Activated T-helper 17 cell treated with anti-CD3 and anti-CD28 coated beads, Interleukin-2, amount 50 U/mL, for 72 hours (primary cell): ENCODE measurements at regions not wholly inside any gene's neighbourhood (a gene's known extent, or its start where the extent isn't known, plus 50 kb on each side); places are given as distances from the start of the nearest gene placed in this dataset.

Source experiments
- ATAC-seq: fragments of 150-1000 bp; cut with Tn5 transposase; replicated peaks from 2 replicates; pipeline ENCODE4 v1.10.0; 2021; ENCODE audit warnings: mild to moderate bottlenecking, moderate library complexity
- H3K27ac Mint-ChIP-seq: one replicate; pipeline ENCODE4 v1.8.0; 2022; ENCODE audit warnings: mixed read lengths
- H3K27me3 Mint-ChIP-seq: one replicate; pipeline ENCODE4 v1.8.0; 2022; ENCODE audit warnings: mixed read lengths
- H3K36me3 Mint-ChIP-seq: one replicate; pipeline ENCODE4 v1.8.0; 2022; ENCODE audit warnings: low read depth, mild to moderate bottlenecking, mixed read lengths
- H3K4me1 Mint-ChIP-seq: one replicate; pipeline ENCODE4 v1.8.0; 2022; ENCODE audit warnings: mixed read lengths
- H3K4me3 Mint-ChIP-seq: one replicate; pipeline ENCODE4 v1.8.0; 2022; ENCODE audit warnings: mild to moderate bottlenecking, mixed read lengths
- H3K9me3 Mint-ChIP-seq: one replicate; pipeline ENCODE4 v1.8.0; 2022; ENCODE audit warnings: mixed read lengths

DNA sequence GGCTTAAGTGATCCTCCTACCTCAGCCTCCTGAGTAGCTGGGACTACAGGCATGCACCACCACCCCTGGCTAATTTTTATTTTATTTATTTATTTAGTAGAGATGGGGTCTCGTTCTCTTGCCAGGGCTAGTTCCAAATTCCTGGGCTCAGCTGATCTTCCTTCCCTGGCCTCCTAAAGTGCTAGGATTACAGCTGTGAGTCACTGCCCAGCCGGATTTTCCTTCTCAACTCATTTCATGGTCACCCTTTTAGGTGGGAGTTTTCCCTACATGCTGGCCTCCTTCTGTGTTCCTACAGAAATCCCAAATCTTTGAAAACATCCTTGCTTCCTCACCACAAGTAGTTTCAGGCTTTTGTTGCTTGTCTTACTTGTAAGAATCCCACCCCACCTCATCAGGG, 102.1 kb upstream of the SIAH1 start:
- ATAC-seq: no peak

DNA sequence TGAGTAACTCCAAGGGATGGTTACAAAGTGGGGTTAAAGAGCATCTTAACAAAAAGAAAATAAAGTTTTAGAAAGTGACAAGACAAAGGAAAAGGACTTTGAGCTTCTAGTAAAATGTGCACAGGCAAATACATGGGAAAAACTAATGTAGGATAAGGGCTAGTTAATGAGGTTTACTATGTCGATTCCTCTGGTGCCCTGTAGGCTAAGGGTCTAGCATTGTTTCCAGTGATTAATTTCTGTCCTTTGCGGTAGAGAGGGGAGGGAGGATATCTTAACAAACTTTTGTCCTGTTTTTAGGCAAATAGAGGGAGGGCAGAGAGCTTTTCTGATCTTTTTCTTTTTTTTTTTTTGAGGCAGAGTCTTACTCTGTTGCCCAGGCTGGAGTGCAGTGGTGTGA, 96.6 kb upstream of the SIAH1 start:
- no peak overlapping the region for H3K27ac Mint-ChIP-seq
- H3K36me3 Mint-ChIP-seq: no peaks in the 10 kb centered on the region
- peaks cover 7% of the 10 kb centered on the region for H3K27me3 Mint-ChIP-seq
- ATAC-seq: no peak
- H3K9me3 Mint-ChIP-seq: peaks cover 4% of the 10 kb centered on the region
- no peaks in the 10 kb centered on the region for H3K4me1 Mint-ChIP-seq
- H3K4me3 Mint-ChIP-seq: no peak overlapping the region

More for the DNA sequence above, 102.1 kb upstream of the SIAH1 start:
- H3K9me3 Mint-ChIP-seq: no peaks in the 10 kb centered on the region
- H3K36me3 Mint-ChIP-seq: no peaks in the 10 kb centered on the region
- peaks cover 15% of the 10 kb centered on the region for H3K27me3 Mint-ChIP-seq
- H3K27ac Mint-ChIP-seq: no peak overlapping the region
- no peak overlapping the region for H3K4me3 Mint-ChIP-seq
- H3K4me1 Mint-ChIP-seq: no peaks in the 10 kb centered on the region

DNA sequence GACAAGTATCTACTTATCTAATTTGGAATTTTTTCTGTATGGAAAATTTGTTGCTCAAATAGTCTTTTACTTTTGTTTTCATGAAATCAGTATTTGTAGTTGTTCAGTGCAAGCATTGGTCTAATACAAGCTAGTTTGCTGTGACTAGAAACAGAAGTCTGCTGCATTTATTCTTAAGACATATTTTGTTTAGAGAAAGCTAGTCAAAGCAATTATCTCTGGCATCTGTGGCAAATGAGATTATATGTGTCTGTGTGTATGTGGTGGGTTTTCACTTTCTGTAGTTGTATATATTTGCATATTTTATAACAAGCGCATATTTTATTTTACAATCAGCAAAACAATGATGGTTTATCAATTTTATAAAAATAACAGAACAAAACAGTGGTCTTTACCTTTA, 96.0 kb upstream of the SIAH1 start:
- H3K4me3 Mint-ChIP-seq: no peak overlapping the region
- H3K27me3 Mint-ChIP-seq: peaks cover 7% of the 10 kb centered on the region
- no peak overlapping the region for H3K27ac Mint-ChIP-seq
- H3K9me3 Mint-ChIP-seq: peaks cover 4% of the 10 kb centered on the region
- ATAC-seq: no peak
- no peaks in the 10 kb centered on the region for H3K36me3 Mint-ChIP-seq
- no peaks in the 10 kb centered on the region for H3K4me1 Mint-ChIP-seq

DNA sequence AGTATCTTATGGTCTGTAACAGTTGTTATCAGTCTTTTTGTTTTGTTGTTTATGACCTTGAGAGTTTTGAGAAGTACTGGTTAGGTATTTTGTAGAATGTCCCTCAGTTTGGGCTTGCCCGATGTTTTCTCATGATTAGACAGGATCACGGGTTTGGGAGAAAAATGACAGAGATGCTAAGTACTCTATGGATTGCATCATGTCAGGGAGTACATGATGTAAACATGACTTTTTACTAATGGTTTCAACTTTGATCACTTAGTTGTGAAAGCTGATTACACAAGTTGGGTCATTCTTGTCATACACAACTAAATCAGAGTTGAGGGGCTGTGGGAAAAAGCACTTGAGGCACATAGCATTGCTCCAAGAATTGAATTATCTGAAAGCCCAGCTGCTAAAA, 94.7 kb upstream of the SIAH1 start:
- no peak overlapping the region for H3K27ac Mint-ChIP-seq
- peak; percentile 9 for ATAC-seq
- peaks cover 7% of the 10 kb centered on the region for H3K27me3 Mint-ChIP-seq
- no peaks in the 10 kb centered on the region for H3K4me1 Mint-ChIP-seq
- no peak overlapping the region for H3K4me3 Mint-ChIP-seq
- peaks cover 7% of the 10 kb centered on the region for H3K9me3 Mint-ChIP-seq
- no peaks in the 10 kb centered on the region for H3K36me3 Mint-ChIP-seq

DNA sequence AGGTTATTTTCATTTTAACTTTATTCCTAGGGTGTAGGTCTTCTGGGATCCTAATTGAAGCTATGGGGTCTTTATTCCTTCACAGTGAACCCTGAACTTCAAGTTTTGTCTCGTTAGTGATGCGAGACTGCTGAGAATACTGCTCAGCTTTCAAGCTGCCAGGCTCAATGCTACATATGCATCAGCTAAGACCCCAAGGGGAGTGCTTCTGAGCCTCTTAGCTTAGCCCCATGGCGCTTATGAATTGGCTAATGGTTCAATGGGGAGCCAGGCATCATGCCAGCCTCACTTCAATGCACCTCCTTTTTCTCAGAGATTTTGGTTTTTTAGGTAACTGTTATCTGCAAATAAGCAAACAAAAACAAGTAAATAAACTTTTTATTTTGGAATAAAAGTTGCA, 94.1 kb upstream of the SIAH1 start:
- H3K9me3 Mint-ChIP-seq: peaks cover 7% of the 10 kb centered on the region
- no peaks in the 10 kb centered on the region for H3K36me3 Mint-ChIP-seq
- H3K27me3 Mint-ChIP-seq: peaks cover 7% of the 10 kb centered on the region
- no peak overlapping the region for H3K27ac Mint-ChIP-seq
- no peak for ATAC-seq
- no peaks in the 10 kb centered on the region for H3K4me1 Mint-ChIP-seq
- H3K4me3 Mint-ChIP-seq: no peak overlapping the region

DNA sequence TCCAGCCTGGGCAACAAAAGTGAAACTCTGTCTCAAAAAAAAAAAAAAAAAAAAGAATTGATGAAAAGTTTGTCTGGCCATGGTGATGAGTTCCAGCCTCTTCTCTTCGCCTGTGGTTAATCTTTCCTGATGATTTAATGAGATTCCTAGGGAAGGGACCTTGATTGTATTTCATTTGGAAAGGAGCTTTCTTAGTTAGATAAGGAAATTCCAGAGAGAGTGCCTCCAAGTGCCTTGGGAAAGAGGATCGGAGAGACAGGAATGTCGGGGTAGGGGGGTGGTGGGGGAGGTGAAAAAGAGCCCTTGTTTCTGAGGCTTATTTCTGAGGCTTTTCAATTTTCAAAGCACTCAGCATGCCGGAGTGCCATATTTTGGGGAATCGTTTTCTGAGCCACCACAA, 93.2 kb upstream of the SIAH1 start:
- peaks cover 7% of the 10 kb centered on the region for H3K27me3 Mint-ChIP-seq
- H3K27ac Mint-ChIP-seq: no peak overlapping the region
- H3K4me1 Mint-ChIP-seq: no peaks in the 10 kb centered on the region
- peaks cover 7% of the 10 kb centered on the region for H3K9me3 Mint-ChIP-seq
- no peak for ATAC-seq
- H3K36me3 Mint-ChIP-seq: no peaks in the 10 kb centered on the region
- H3K4me3 Mint-ChIP-seq: no peak overlapping the region

DNA sequence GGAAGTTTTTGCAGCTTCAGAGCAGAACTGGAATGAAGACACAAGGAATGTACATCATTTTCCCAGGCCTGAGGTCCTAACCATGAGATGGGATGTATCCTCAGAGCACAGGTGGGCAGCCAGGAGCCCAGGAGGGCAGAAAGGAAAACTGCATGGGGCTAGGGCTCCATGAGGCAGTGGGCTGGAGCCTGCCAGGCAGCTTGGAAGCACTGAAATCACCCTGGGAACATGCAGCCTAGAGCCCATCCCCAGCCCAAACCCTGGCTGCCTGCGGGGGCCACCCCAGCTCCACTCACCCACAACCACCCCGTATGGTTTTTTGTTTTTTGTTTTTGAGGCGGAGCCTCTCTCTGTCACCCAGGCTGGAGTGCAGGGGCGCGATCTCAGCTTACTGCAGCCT, 86.2 kb upstream of the SIAH1 start:
- peaks cover 3% of the 10 kb centered on the region for H3K9me3 Mint-ChIP-seq
- no peak overlapping the region for H3K4me3 Mint-ChIP-seq
- H3K4me1 Mint-ChIP-seq: no peaks in the 10 kb centered on the region
- H3K27me3 Mint-ChIP-seq: peaks cover 3% of the 10 kb centered on the region
- no peaks in the 10 kb centered on the region for H3K36me3 Mint-ChIP-seq
- no peak for ATAC-seq
- no peak overlapping the region for H3K27ac Mint-ChIP-seq

DNA sequence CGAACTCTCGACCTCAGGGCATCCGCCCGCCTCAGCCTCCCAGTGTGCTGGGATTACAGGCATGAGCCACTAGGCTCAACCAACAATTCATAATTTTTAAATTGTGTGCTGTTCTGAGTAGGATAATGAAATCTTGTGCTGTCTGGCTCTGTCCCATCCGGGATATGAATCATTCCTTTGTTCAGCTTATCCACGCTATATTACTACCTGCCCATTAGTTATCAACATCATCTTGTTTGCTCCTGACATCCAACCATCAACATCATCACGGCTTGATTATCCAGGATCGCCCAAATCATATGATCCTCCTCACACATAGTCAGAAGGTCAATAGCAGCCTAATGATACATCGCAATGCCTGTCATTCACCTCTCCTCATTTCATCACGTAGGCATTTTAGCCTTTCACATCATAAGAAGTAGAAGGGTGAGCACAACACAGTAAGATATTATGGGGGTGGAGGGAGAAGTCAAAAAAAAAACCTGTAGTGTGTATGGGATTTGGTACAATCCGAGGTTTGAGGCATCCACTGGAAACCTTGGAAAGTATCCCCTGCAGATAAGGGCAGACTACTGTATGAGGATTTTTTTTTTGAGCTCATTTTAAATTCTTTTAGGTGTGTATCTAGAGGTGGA, 77.0 kb upstream of the SIAH1 start:
- Mint-ChIP-seq H3K9me3 (peaks cover 10% of the 10 kb centered on the region), H3K4me1 (peaks cover 7% of the 10 kb centered on the region), H3K27me3 (peaks cover 17% of the 10 kb centered on the region), H3K4me3 (no peak overlapping the region), H3K27ac (no peak overlapping the region), H3K36me3 (no peaks in the 10 kb centered on the region)
- no peak for ATAC-seq

DNA sequence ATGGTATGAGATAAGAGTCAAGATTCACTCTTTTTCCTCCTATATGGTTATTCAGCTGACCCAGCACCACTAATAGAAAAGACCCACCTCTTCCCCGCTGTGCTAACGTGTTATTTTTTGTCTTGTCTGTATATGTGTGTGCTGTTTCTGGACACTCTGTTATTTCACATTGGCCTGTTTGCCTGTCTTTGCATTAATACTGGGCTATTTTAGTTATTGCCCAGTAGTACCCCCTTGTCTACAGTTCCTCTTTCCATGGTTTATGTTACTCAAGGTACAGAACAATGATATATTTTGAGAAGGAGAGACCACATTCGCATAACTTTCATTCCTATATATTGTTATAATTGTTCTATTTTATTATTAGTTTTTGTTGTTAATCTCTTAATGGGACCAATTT, 74.0 kb upstream of the SIAH1 start:
- no peak for ATAC-seq
- H3K27ac Mint-ChIP-seq: no peak overlapping the region
- no peak overlapping the region for H3K4me3 Mint-ChIP-seq
- H3K9me3 Mint-ChIP-seq: peaks cover 6% of the 10 kb centered on the region
- no peaks in the 10 kb centered on the region for H3K36me3 Mint-ChIP-seq
- peaks cover 7% of the 10 kb centered on the region for H3K4me1 Mint-ChIP-seq
- peaks cover 20% of the 10 kb centered on the region for H3K27me3 Mint-ChIP-seq

DNA sequence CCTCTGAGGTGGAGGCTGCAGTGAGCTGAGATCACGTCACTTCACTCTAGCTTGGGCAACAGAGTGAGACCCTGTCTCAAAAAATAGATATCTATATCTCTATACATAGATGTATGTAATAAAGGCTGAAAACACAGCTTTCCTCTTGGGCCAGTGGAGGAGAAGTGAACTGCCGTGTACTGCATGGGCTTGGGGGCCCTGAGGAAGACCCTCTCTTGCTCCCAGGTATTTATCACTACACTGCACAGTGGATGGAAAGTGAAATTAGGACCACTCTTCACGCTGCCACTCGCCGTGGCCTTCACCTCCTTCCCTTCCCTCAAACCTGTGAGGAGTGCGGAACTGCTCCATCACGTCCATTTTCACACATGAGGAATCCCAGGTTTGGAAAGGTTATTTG, 68.8 kb upstream of the SIAH1 start:
- peaks cover 4% of the 10 kb centered on the region for H3K4me1 Mint-ChIP-seq
- no peaks in the 10 kb centered on the region for H3K9me3 Mint-ChIP-seq
- H3K4me3 Mint-ChIP-seq: no peak overlapping the region
- no peak overlapping the region for H3K27ac Mint-ChIP-seq
- H3K27me3 Mint-ChIP-seq: peaks cover 3% of the 10 kb centered on the region
- ATAC-seq: no peak
- no peaks in the 10 kb centered on the region for H3K36me3 Mint-ChIP-seq

DNA sequence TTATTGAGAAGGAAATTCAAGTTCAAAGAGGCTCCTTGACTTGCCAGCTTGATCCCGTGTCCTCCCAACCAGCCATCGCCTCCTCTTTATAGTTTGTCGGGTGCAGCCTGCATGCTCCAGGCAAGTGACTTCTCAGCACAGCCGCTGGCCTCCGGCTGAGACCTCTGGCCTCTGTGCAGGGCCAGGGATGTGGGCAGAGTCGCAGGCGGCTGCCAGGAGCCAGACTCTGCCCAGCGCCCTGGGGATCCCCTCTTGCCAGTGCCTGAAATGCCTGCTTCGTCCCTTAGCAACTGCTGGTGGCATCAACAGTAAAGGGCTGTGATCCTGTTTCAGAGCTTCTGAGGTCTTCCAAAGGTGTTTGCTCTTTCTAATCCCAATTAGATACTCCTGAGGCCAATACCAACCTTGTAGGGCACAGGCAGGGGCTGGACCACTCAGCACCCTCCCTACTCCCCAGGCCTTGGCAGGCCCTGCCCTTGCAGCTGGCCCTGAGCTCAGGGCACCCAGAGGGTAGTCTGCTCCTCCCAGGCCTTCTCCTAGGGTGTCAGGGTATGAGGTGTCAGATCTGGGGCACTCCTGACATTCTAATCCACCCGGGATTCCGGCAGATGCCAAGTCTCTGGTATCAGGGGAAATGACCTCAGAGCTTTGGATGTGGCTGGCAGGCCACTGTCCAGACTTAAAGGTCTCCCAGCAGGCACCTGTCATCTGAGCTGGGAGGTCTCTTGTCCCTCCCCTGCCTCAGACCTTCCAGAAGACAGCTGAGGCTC, 68.0 kb upstream of the SIAH1 start:
- Mint-ChIP-seq H3K27ac (no peak overlapping the region), H3K4me3 (no peak overlapping the region), H3K27me3 (peaks cover 3% of the 10 kb centered on the region), H3K4me1 (no peaks in the 10 kb centered on the region), H3K9me3 (no peaks in the 10 kb centered on the region), H3K36me3 (no peaks in the 10 kb centered on the region)
- ATAC-seq: no peak

DNA sequence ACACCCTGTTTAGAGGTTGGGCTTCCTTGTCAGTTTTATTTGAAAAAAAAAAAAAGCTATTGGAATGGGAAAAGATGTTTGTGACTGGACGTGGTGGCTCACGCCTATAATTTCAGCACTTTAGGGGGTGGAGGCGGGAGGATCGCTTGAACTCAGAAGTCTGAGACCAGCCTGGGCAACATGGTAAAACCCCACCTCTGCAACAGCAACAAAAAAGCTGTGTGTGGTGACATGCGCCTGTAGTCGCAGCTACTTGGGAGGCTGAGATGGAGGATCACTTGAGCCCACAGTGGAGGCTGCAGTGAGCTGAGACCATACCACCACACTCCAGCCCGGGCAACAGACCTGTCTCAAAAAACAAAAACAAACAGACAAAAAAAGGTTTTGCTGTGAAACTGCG, 66.1 kb upstream of the SIAH1 start:
- ATAC-seq: no peak
- no peaks in the 10 kb centered on the region for H3K4me1 Mint-ChIP-seq
- no peaks in the 10 kb centered on the region for H3K36me3 Mint-ChIP-seq
- H3K27me3 Mint-ChIP-seq: peaks cover 3% of the 10 kb centered on the region
- no peak overlapping the region for H3K27ac Mint-ChIP-seq
- no peak overlapping the region for H3K4me3 Mint-ChIP-seq
- H3K9me3 Mint-ChIP-seq: no peaks in the 10 kb centered on the region

DNA sequence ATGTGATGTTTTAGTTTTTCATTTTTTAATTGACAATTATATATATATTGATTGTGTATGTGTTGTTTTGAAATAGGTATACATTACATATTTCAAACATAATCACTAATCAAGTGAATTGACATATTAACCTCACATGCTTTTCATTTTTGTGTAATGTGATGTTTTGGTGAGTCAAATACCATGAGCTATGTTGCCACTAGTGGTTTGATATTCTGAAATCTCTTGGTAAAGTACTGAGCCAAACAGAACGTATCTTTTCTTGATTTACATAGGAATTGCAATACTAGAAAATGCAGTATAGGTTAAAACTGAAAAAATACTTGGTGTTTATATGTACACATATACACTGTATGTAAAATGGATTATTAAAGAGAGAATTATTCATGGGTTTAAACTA, 65.2 kb upstream of the SIAH1 start:
- Mint-ChIP-seq H3K27ac (no peak overlapping the region), H3K4me1 (no peaks in the 10 kb centered on the region), H3K9me3 (no peaks in the 10 kb centered on the region), H3K4me3 (no peak overlapping the region), H3K27me3 (peaks cover 3% of the 10 kb centered on the region), H3K36me3 (no peaks in the 10 kb centered on the region)
- no peak for ATAC-seq

DNA sequence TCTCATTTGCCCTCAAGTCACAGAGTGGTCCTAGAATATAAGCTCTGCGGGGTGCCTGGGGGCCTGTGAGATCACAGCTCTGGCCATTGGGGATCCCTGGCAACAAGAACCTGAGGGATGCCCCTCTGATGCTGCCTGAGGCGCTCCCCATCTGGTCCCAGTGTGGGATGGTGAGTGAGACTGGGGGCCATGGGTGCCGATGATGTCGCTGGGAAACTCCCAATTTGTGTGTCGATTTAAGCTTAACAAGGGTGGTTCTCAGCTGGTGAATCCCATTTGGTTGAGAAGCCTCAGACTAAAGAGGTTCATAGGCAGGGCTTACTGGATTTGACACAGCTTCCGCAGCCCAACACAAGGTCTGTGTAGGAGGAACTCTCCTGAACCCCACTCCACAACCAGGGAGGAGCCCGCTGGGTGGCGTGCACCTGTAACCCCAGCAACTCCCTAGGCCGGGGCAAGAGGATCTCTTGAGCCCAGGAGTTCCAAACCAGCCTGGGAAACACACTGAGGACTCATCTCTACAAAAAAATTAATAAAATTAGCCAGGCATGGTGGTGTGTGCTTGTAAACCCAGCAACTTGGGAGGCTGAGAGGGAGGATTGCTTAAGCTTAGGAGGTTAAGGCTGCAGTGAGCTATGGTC, 63.7 kb upstream of the SIAH1 start:
- no peak overlapping the region for H3K27ac Mint-ChIP-seq
- ATAC-seq: no peak
- no peak overlapping the region for H3K4me3 Mint-ChIP-seq
- no peaks in the 10 kb centered on the region for H3K9me3 Mint-ChIP-seq
- H3K36me3 Mint-ChIP-seq: no peaks in the 10 kb centered on the region
- no peaks in the 10 kb centered on the region for H3K27me3 Mint-ChIP-seq
- H3K4me1 Mint-ChIP-seq: no peaks in the 10 kb centered on the region

DNA sequence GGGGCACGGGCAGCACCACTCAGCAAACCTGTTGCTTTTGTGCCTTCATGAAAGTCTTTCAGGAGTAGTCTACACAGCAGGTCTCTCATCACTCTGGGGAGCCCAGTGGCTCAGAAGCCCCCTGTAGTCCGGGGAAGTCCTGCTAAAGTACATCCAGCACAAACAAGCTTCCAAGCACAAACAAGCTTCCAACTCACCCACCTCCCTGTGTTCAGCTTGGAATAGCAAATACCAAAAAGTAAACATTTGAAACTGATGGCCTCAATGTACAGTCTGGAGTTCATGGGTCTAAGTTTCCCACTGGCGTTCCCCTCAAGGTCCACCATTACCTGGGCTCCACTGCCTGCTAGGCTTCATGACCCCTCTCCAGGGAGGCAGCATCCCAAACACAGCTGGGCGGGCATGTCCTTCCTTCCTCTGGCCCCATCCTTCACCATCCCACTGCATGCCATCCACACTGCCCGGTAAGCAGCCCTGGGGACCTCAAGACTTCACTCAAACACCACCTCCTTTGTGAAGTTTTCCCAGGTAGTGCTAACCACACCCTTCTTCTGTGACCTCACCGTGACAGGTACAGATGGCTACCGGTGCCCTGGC, 62.8 kb upstream of the SIAH1 start:
- H3K27ac Mint-ChIP-seq: no peak overlapping the region
- no peaks in the 10 kb centered on the region for H3K27me3 Mint-ChIP-seq
- no peak overlapping the region for H3K4me3 Mint-ChIP-seq
- no peaks in the 10 kb centered on the region for H3K4me1 Mint-ChIP-seq
- no peaks in the 10 kb centered on the region for H3K9me3 Mint-ChIP-seq
- H3K36me3 Mint-ChIP-seq: no peaks in the 10 kb centered on the region
- ATAC-seq: no peak
